Mucosa of descending colon (tissue), 3 donors: ENCODE measurements at regions not wholly inside any gene's neighbourhood (a gene's known extent, or its start where the extent isn't known, plus 50 kb on each side); places are given as distances from the start of the nearest gene placed in this dataset.

Experiments
- ATAC-seq: fragments of 200-7000 bp; cut with Tn5 transposase; one replicate; pipeline ENCODE4 v1.9.1; 2020; ENCODE audit warnings: mild to moderate bottlenecking, moderate library complexity
- DNase-seq, 3 donors: peaks; one replicate each; pipeline ENCODE4 v3.0.0-alpha.2; 2020
- H3K36me3 ChIP-seq: fragments of 200-600 bp; one replicate; pipeline ENCODE4 v1.8.0; 2021; ENCODE audit warnings: low read depth, mild to moderate bottlenecking
- H3K4me1 ChIP-seq: fragments of 200-600 bp; one replicate; pipeline ENCODE4 v1.8.0; 2021; ENCODE audit warnings: low read depth, mild to moderate bottlenecking
- H3K4me3 ChIP-seq: fragments of 200-600 bp; one replicate; pipeline ENCODE4 v1.8.0; 2021; ENCODE audit warnings: mild to moderate bottlenecking
- H3K9me3 ChIP-seq: fragments of 200-600 bp; one replicate; pipeline ENCODE4 v1.8.0; 2021; ENCODE audit warnings: mild to moderate bottlenecking
- CTCF ChIP-seq: fragments of 200-600 bp; IDR thresholded peaks from one replicate; pipeline ENCODE4 v1.8.0; 2022; ENCODE audit warnings: antibody characterized with exemption, mild to moderate bottlenecking
- intact Hi-C, 2 donors: fragments of 100-400 bp; cut with DNase I in 1 of 2; cut with micrococcal nuclease in 1 of 2; formaldehyde crosslinking; loops; one replicate each; pipeline versions ENCODE4 v1.11.0 to v1.11.1; 2022; cut with DNase I, micrococcal nuclease
- donor health status: DM: no; HTN: no; CAD: no; lungs with moderate emphysema.
- donor health status: DM: no; HTN: no; CAD: no.
- donor health status: DM: no; HTN: yes; CAD: no.

DNA sequence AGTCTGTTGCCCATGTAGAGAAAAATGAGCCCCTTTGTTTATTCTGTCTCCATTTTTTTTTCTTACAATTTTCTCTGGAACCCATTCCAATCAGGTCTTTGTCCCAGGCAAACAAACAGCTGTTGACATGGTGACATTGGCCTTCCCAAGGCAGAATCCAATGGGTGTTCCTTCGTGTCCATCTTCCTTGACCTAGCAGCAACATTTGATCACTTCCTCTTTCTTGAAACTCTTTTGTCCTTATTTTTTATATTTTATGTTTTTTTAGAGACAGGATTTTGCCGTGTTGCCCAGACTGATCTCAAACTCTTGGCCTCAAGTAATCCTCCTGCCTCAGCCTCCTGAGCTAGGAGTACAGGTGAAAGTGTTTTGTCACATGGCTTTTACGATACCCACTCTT, 65.4 kb upstream of the CACNA1E start:
- ATAC-seq (no peak), DNase-seq (no peak)
- no peaks in the 10 kb centered on the region for H3K36me3 ChIP-seq
- TF ChIP-seq CTCF: no peak
- H3K4me3 ChIP-seq: no peak overlapping the region
- H3K9me3 ChIP-seq: no peaks in the 10 kb centered on the region
- intact Hi-C loops: no loop called here
- H3K4me1 ChIP-seq: no peaks in the 10 kb centered on the region

- Histone ChIP-seq H3K4me1 (no peaks in the 10 kb centered on the region), H3K4me3 (no peak overlapping the region), H3K9me3 (no peaks in the 10 kb centered on the region), H3K36me3 (no peaks in the 10 kb centered on the region)
- intact Hi-C loops: loop anchor here in 1 of 2 donors (10.0 kb wide), 1 partner anchor 229 kb away; no protein-coding TSS in a partner anchor
- no peak for TF ChIP-seq CTCF
- ATAC-seq (peak; percentile 49), DNase-seq (peak in 2 of 3 donors; percentile 36 to 48)
Measured at GRCh38 chr1:181423301-181423918, 59.9 kb upstream of the CACNA1E start.

DNA sequence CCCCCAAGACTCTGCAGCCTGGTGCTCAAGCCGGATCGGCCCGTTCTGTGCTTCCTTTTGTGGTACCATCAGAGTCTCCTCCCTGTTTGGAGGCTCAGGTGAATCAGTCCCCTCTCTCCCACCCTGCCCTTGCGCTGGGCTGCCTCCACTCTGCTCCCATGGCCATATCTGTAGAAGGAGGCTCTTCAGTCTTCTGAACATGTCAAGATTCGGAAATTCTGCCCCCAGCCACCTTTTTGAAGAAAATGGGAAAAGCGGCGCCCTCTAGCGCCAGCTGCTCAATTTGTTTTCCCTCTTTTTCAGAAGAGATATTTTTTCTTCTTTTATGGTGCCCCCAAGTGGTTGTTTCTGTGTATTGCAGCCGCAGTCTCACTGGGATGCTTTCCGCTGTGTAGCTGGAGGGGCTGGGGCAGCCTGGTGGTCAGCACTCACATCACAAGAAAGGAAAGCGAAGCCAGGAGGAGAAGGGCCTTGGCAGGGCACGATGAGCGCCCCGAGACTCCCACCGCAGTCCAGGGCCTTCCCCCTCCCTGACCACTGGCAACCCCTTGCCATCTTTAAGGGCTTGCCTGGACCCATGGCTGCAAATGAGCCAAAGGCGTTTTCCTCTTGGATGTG, 58.4 kb upstream of the CACNA1E start:
- ATAC-seq (peak; percentile 84), DNase-seq (peak in 2 of 3 donors; percentile 73 to 88)
- peak; percentile 82 for TF ChIP-seq CTCF
- intact Hi-C loops: loop anchor here (2.0 to 10.0 kb wide), 2 partner anchors 230 to 234 kb away; no protein-coding TSS in a partner anchor
- H3K9me3 ChIP-seq: no peaks in the 10 kb centered on the region
- no peaks in the 10 kb centered on the region for H3K36me3 ChIP-seq
- H3K4me3 ChIP-seq: no peak overlapping the region
- no peaks in the 10 kb centered on the region for H3K4me1 ChIP-seq

- intact Hi-C loops: loop anchor here (2.0 to 10.0 kb wide), 2 partner anchors 231 to 235 kb away; no protein-coding TSS in a partner anchor
- Histone ChIP-seq H3K9me3 (no peaks in the 10 kb centered on the region), H3K36me3 (no peaks in the 10 kb centered on the region), H3K4me3 (no peak overlapping the region), H3K4me1 (no peaks in the 10 kb centered on the region)
- no peak for TF ChIP-seq CTCF
- ATAC-seq (no peak), DNase-seq (no peak)
Measured at GRCh38 chr1:181425566-181425965, 57.8 kb upstream of the CACNA1E start.

DNA sequence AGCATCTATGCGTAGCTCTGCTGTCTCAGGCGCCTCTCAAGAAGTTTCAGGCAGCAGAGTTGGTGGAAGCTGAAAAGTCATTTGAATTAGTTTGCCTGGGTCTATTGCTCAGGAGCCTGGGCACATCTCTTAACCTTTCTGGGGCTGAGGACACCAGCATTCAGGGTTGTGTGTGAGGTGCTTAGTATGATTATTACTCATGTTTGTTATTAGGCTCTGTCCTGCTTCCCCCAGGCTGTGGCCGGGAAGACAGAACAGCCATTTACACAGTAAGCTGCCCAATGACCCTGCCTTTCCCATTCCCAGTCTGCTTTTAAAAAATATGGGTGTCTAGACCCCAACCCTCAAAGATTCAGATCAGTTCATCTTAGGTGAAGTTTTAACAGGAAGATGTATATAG, 53.9 kb upstream of the CACNA1E start:
- no peak for TF ChIP-seq CTCF
- intact Hi-C loops: loop anchor here in 1 of 2 donors (10.0 kb wide), 1 partner anchor 235 kb away; no protein-coding TSS in a partner anchor
- ATAC-seq: no peak
- Histone ChIP-seq H3K4me3 (no peak overlapping the region), H3K36me3 (no peaks in the 10 kb centered on the region), H3K9me3 (no peaks in the 10 kb centered on the region), H3K4me1 (no peaks in the 10 kb centered on the region)
- no peak for DNase-seq
